DMS 273 (cell line): ENCODE measurements at regions not wholly inside any gene's neighbourhood (a gene's known extent, or its start where the extent isn't known, plus 50 kb on each side); places are given as distances from the start of the nearest gene placed in this dataset.

Experiments
- DNase-seq: peaks from one replicate; lab custom pipeline; 2025; ENCODE audit not compliant: unreplicated experiment; lab: John Stamatoyannopoulos, UW

- no peak for DNase-seq
These were observed 919.7 kb upstream of the CADM2 start for GRCh38 chr3:84039099-84039498.

- DNase-seq, result no peak
These were observed 916.2 kb upstream of the CADM2 start for GRCh38 chr3:84042399-84043106.

GRCh38 chr3:84066915-84067314, 891.9 kb upstream of the CADM2 start:
- DNase-seq, result no peak

GRCh38 chr3:84073664-84074063, 885.1 kb upstream of the CADM2 start:
- no peak for DNase-seq

GRCh38 chr3:84074767-84075166, 884.0 kb upstream of the CADM2 start:
- DNase-seq, result no peak

GRCh38 chr3:84077479-84077878, 881.3 kb upstream of the CADM2 start:
- DNase-seq, result peak; percentile 1

- no peak for DNase-seq
These were observed 876.1 kb upstream of the CADM2 start for GRCh38 chr3:84082726-84083125.

- DNase-seq, result no peak
These were observed 865.9 kb upstream of the CADM2 start for GRCh38 chr3:84092907-84093306.

- DNase-seq, result no peak
These were observed 862.6 kb upstream of the CADM2 start for GRCh38 chr3:84096188-84096587.

GRCh38 chr3:84100861-84101260, 857.9 kb upstream of the CADM2 start:
- DNase-seq, result no peak

- DNase-seq, result no peak
These were observed 850.3 kb upstream of the CADM2 start for GRCh38 chr3:84108442-84108971.

- DNase-seq, result no peak
These were observed 848.9 kb upstream of the CADM2 start for GRCh38 chr3:84109911-84110310.

- no peak for DNase-seq
These were observed 848.0 kb upstream of the CADM2 start for GRCh38 chr3:84110787-84111186.

GRCh38 chr3:84125201-84125721, 833.5 kb upstream of the CADM2 start:
- no peak for DNase-seq

GRCh38 chr3:84125760-84126159, 833.0 kb upstream of the CADM2 start:
- no peak for DNase-seq

- no peak for DNase-seq
These were observed 832.6 kb upstream of the CADM2 start for GRCh38 chr3:84126160-84126559.

- no peak for DNase-seq
These were observed 830.8 kb upstream of the CADM2 start for GRCh38 chr3:84128024-84128423.

- peak; percentile 6 for DNase-seq
These were observed 822.4 kb upstream of the CADM2 start for GRCh38 chr3:84136425-84136824.

- no peak for DNase-seq
These were observed 818.2 kb upstream of the CADM2 start for GRCh38 chr3:84140631-84141030.

GRCh38 chr3:84141571-84141970, 817.2 kb upstream of the CADM2 start:
- DNase-seq, result no peak

GRCh38 chr3:84165328-84165727, 793.5 kb upstream of the CADM2 start:
- DNase-seq, result no peak

GRCh38 chr3:84175449-84175848, 783.3 kb upstream of the CADM2 start:
- DNase-seq, result no peak

GRCh38 chr3:84184937-84185336, 773.9 kb upstream of the CADM2 start:
- DNase-seq, result no peak
